ENCODE measurements at regions not wholly inside any gene's neighbourhood (a gene's known extent, or its start where the extent isn't known, plus 50 kb on each side); places are given as distances from the start of the nearest gene placed in this dataset.

DNA sequence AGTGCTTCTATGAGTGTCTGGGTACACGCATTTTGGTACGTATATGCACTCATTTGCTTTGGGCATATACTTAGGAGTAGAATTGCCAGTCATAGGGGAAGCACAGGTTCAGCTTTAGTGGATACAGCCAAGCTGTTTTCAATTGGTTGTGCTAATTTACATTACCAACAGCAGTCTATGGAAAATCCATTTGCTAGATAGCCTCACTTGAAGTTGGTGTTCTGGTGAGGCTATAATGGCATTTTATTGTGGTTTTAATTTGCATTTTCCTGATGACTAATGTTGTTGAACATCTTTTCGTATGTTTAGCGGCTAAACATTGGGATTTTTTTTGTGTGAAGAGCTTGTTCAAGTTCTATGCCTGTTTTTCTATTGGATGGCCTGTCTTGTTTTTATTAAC, 76.8 kb upstream of the ANKH start:
- no peaks in the 10 kb centered on the region for H3K4me1 ChIP-seq
- intact Hi-C loops (cut with DNase I; ENCODE audit: low total_unique reads) = no loop called here
- in situ Hi-C loops (cut with MboI; ENCODE audit: low sequenced_read_pairs in 4 of 4) = no loop called here
- no peaks in the 10 kb centered on the region for H3K27me3 ChIP-seq
- peaks cover 0 to 3% (median 0%) of the 10 kb centered on the region in 3 donors for H3K9me3 ChIP-seq
- DNase-seq = no peak
- ATAC-seq = no peak
- TF ChIP-seq, protein P1, sequence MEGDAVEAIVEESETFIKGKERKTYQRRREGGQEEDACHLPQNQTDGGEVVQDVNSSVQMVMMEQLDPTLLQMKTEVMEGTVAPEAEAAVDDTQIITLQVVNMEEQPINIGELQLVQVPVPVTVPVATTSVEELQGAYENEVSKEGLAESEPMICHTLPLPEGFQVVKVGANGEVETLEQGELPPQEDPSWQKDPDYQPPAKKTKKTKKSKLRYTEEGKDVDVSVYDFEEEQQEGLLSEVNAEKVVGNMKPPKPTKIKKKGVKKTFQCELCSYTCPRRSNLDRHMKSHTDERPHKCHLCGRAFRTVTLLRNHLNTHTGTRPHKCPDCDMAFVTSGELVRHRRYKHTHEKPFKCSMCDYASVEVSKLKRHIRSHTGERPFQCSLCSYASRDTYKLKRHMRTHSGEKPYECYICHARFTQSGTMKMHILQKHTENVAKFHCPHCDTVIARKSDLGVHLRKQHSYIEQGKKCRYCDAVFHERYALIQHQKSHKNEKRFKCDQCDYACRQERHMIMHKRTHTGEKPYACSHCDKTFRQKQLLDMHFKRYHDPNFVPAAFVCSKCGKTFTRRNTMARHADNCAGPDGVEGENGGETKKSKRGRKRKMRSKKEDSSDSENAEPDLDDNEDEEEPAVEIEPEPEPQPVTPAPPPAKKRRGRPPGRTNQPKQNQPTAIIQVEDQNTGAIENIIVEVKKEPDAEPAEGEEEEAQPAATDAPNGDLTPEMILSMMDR (IDR thresholded peaks at IDR 0.05 in 4 of 5, conservative IDR thresholded peaks at IDR 0.05 in 1 of 5) = no peak
- TF ChIP-seq POLR2A (IDR thresholded peaks at IDR 0.05) = no peak
- no peaks in the 10 kb centered on the region for H3K36me3 ChIP-seq
- no peak overlapping the region for H3K27ac ChIP-seq
- H3K4me3 ChIP-seq = no peak overlapping the region

DNA sequence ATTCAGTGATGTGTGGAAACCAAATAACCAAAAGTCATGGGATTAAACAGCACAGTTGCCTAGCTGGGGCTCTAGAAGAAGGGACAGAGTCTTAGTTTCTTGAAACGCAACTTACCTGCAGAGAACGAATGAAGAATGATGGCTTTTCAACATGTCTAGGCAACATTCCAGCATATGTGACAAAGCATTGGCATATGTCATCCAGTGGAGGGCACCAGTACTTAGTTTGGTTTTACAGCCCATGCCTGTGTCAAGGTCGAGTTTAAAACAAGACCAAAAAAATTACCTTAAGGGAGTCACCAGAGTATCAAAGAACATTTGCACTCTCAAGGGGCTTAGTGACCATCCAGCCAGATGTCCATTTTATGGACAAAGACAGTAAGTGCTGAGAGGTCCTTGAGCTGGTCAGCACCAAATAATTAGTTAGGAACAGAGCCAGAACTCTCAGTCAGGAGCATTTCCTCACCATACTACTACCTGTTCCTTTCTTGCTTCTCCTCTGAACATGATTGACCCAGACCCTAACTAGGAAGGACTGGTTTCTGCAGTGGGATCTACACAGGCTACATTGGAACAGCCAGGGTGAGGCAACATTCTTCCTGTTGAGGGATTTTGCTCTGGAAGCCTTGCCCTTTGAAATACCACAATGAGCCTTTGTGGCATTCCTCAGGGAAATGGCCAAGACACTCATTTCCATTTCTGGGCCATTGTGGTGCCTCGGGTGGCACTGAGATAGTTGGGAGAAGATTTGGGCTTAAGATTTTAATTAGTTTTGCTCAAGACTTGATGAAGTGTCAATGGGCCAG, 75.4 kb upstream of the ANKH start:
- Histone ChIP-seq H3K36me3 (no peaks in the 10 kb centered on the region), H3K9me3 (peaks cover 0 to 3% (median 0%) of the 10 kb centered on the region in 3 donors), H3K4me3 (no peak overlapping the region), H3K27ac (no peak overlapping the region), H3K4me1 (no peaks in the 10 kb centered on the region), H3K27me3 (no peaks in the 10 kb centered on the region)
- intact Hi-C loops (cut with DNase I; ENCODE audit: low total_unique reads) = loop anchor here (2.0 kb wide), 1 partner anchor 62 kb away; no protein-coding TSS in a partner anchor
- ATAC-seq (no peak), DNase-seq (no peak)
- TF ChIP-seq POLR2A (IDR thresholded peaks at IDR 0.05) = no peak
- TF ChIP-seq, protein P1 (IDR thresholded peaks at IDR 0.05 in 4 of 5, conservative IDR thresholded peaks at IDR 0.05 in 1 of 5) = peak in 1 of 5 experiments; percentile 36
- in situ Hi-C loops (cut with MboI; ENCODE audit: low sequenced_read_pairs in 4 of 4) = no loop called here

DNA sequence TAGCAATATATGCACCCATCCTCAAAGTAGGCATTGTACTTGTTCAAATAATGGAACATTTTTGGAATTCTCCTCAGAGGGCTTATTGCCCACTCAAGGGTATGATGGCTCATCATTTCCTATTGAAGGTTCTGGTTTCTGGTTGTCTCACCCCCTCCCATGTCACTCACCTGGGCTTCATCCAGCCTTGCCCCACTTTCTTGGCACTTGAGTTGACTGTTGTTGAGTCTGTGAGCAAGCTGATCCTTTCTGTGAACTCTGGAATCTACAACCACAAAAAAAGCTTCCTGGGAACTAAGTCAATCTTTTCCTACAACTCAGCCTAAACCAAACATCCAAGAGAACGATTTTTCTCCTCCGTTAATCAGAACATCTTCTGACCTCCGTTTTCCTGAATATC, 73.9 kb upstream of the ANKH start:
- TF ChIP-seq, protein P1 (IDR thresholded peaks at IDR 0.05 in 4 of 5, conservative IDR thresholded peaks at IDR 0.05 in 1 of 5) = no peak
- no peak for TF ChIP-seq POLR2A (IDR thresholded peaks at IDR 0.05)

DNA sequence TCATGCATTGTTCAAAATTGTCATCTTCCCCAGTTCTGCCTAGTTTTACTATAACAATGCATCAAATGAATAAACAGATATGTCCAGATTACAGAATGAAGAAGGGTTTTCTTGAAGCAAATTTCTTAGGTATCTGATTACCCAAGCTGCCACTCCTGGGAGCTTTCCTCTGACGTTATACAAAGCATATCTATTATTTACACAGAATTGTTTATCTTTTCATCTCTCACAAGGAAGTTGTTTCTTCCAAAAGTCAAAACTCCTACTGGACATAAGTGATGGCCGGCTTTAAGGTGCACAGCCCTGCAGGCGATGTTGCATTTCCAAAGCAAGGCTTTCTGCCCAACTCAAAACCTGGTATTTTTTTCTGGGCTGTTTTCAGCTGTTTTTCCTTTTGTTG, 73.4 kb upstream of the ANKH start:
- Histone ChIP-seq H3K4me3 (no peak overlapping the region), H3K4me1 (no peaks in the 10 kb centered on the region), H3K9me3 (peaks cover 0 to 2% (median 0%) of the 10 kb centered on the region in 3 donors), H3K27me3 (no peaks in the 10 kb centered on the region), H3K36me3 (no peaks in the 10 kb centered on the region), H3K27ac (no peak overlapping the region)
- no peak for DNase-seq
- intact Hi-C loops (cut with DNase I; ENCODE audit: low total_unique reads) (no loop called here), in situ Hi-C loops (cut with MboI; ENCODE audit: low sequenced_read_pairs in 4 of 4) (no loop called here)
- TF ChIP-seq, protein P1 (IDR thresholded peaks at IDR 0.05 in 4 of 5, conservative IDR thresholded peaks at IDR 0.05 in 1 of 5) = no peak
- no peak for TF ChIP-seq POLR2A (IDR thresholded peaks at IDR 0.05)
- no peak for ATAC-seq

More for the DNA sequence above, 73.9 kb upstream of the ANKH start:
- Histone ChIP-seq H3K27me3 (no peaks in the 10 kb centered on the region), H3K36me3 (no peaks in the 10 kb centered on the region), H3K27ac (no peak overlapping the region), H3K9me3 (peaks cover 0 to 3% (median 0%) of the 10 kb centered on the region in 3 donors), H3K4me1 (no peaks in the 10 kb centered on the region), H3K4me3 (no peak overlapping the region)
- ATAC-seq (no peak), DNase-seq (no peak)
- in situ Hi-C loops (cut with MboI; ENCODE audit: low sequenced_read_pairs in 4 of 4) = no loop called here
- intact Hi-C loops (cut with DNase I; ENCODE audit: low total_unique reads) = no loop called here
